NCI-H128 (cell line): ENCODE measurements at regions not wholly inside any gene's neighbourhood (a gene's known extent, or its start where the extent isn't known, plus 50 kb on each side); places are given as distances from the start of the nearest gene placed in this dataset.

Experiments used
- DNase-seq: peaks from one replicate; lab custom pipeline; 2025; ENCODE audit not compliant: unreplicated experiment; lab: John Stamatoyannopoulos, UW

DNA sequence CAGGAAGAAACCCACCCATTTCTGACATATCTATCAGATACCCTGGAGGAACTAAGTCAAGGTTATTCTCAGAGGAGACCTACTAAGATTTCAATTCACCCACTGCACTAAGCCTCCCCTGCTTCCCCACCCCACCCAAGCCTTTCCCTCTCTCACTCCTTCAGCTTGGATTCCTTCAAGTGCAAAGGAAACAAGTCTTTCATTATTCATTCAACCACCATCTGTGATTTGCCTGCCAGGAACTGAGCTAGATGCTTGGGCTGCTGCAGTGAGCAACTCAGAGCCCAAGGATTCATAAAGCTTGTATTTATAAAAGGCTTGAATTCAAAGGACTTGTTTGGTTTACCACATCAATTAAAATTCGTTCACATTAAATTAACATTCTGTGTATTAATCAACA lies 161.3 kb downstream of the GXYLT1 start:
- DNase-seq, result no peak

DNA sequence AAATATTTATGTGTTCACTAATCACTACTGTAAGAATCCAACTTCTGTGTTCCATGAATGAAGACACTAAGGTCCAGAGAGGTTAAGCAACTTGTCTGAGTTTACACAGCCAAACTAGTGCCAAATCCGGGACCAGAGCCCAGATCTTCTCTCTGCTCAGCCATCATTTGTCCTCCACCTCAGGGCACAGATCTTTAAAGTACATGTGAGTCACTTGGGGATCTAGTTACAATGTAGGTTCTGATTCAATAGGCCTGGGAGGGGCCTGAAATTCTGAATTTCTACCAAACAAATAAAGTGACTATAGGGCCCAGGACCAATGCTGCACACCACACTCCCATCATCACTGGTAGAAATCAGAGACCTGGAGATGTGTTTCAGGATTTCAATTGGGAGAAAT lies 162.9 kb downstream of the GXYLT1 start:
- DNase-seq, result no peak

DNA sequence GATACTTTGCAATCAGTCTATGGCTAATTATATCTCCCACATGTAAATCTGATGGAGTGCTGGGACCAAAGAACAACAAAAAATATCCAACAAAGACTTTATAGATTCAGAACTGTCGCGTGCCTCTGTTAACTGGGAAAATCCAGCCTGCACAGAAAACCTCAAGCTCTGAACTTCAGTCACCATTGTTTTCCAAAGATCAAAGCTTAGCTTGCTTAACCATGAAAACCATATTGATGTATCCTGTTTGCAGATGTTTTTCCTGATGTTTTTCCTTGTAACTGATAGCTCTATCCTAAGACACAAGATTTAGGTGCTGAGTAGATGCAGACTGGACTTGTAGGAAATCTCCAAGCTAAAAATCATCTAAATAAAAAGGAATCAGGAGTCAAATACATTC lies 163.7 kb downstream of the GXYLT1 start:
- DNase-seq, result no peak

DNA sequence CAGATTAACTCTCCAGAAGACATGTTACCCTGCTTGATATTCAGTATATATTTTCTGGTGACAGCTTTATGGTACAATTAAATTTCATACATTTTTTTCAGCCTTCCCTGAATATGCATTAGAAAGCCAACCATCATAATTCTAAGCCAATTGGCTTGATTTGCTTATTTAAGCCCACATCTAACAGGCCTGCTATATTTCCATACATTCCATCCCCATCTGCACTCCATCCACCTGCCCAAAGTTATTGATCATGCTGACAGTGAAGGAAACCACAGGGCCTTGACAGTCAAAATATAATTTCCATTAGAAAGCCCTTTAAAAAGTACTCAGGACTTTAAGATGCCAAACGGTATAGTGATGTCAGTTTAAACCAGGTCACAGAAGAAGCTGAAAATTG lies 164.3 kb downstream of the GXYLT1 start:
- no peak for DNase-seq

DNA sequence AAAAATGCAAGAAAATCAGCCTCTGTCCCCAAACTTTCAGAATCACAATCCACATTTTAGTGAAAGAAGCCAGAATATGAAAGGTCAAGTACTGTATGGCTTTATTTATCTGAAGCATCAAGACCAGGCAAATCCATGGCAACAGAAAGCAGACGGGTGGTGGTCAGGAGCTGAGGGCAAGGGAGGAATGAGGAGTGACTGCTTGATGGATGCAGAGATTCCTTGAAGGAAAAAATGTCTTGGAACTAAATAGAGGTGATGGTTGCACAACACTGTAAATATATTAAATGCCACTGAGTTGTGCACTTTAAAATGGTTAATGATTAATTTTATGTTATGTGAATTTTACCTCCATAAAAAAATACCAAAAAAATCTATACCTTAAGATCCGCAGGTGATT lies 165.1 kb downstream of the GXYLT1 start:
- no peak for DNase-seq

DNA sequence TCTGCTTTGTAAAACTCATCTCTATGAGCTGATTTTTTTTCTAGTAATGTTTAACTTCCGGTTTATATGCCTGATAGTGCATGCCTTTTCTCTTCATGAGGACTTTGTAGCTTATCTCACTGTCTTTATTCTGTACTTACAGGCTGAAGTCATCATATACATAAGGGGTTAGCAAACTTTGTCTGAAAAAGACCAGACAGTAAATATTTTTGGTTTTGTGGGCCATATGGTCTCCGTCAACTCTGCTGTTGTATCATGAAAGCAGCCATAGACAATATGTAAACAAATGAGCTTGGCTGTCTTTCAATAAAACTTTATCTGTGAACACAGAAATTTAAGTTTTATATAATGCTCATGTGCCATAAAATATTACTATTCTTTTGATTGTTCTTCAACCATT lies 172.1 kb downstream of the GXYLT1 start:
- DNase-seq, result no peak

DNA sequence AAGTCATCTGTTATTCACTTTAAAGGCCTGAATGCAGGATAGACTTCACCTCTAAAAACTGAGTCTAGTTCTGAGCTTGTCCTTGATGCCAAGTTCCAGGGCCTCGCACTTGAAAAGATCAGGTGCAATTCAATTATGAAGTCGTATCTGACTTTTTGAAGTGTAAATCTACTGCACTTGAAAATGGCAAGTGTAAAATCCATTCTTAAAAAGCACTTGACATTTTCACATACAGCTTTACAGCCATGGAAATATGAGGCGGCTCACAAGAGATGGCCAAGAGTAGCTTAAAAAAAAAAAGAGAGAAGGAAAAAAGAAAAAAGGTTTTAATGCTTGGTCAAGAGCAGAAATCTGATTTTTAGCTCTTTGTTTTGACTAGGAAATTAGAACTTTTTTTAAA lies 172.5 kb downstream of the GXYLT1 start:
- DNase-seq, result peak; percentile 81

DNA sequence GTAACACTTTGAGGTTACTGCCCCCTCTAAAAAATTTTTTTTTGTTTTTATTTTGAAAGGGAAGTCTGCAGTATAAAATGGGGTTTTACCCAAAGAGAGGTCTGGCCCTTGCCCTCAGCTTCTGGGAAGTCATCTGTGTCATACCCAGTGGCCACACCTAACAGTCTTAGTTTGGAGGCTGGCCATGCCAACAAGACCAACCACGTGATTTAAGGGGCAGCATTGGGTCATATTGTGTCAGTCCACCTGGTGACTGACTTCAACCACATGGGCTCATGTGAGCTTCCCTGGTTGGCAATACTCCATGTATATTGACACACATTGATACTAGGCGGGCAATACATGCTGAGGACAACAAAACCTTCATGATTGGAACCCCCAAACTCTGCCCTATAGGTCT lies 173.9 kb downstream of the GXYLT1 start:
- no peak for DNase-seq

DNA sequence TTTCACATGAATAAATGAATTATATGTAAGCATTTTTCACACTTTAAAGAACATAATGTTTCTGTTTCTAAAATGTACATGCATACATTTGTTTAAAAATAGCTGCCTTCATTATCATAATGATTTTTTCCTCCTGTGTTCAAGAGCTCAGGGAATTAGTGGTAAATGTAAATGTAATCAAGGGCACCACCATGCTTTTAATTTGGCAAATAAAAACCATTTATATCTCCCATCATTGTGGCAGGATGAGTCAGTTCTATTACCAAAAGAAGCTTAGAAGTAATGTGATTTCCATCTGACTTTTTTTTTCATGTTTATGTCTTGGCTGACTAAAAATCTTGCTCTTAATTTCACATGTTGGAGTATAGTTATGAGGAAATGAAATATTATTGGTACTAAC lies 176.1 kb downstream of the GXYLT1 start:
- DNase-seq, result no peak

DNA sequence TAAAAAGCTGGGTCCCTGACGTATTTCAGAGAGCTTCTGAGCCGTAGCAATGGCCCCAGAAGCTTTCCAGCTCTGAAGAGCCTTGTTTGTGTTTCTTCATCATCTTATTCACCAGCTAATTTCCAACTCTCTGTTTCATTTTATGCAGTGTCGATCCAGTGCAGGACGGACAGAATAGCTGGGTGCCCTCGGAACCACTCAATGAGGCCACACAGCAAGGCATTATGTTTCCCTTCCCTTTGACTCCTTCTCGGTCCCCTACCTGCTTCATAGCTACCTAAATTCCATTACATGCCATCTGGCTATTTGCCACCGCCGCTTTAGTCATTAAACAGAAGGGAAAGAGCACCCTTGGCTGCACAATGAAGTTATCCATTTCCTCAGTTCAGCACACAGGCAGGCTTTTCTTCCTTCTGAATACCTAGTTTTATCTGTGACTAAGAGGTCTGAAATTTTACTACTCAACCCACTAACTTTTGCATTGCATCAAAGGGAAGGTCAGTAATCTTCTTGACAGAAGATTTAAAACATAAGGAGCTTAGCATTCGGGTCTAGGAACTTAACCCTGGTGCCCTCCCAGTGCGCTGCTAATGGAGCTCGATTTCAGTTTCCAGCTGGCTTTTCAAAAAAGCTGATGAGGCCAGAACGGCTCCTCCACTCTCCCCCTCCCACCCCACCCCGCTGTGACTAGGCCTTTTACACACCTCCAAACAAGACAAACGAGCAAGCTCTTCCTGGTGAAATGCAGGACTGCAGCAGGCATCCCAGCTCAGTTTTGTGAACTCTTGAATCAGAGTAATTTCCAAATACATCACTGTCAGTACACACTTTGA lies 176.8 kb downstream of the GXYLT1 start:
- DNase-seq, result peak; percentile 78

DNA sequence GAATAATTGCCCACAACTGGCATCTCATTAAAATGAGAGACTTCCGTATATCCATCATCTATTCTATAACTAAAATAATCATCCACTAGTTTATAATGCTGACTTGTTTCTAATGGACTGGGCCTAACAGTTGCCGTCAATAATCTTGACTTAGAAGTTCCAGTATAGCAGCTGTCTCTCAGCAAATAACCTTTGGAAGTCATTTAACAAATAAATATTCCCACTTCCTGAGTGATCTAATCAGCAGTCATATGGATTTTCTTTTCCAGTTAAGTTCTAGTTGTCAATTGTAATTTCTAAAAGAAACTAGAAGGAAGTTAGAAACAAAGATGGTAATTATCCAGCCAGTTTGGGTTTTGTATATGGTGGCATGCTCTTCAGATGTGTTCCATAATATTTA lies 177.8 kb downstream of the GXYLT1 start:
- DNase-seq, result no peak

DNA sequence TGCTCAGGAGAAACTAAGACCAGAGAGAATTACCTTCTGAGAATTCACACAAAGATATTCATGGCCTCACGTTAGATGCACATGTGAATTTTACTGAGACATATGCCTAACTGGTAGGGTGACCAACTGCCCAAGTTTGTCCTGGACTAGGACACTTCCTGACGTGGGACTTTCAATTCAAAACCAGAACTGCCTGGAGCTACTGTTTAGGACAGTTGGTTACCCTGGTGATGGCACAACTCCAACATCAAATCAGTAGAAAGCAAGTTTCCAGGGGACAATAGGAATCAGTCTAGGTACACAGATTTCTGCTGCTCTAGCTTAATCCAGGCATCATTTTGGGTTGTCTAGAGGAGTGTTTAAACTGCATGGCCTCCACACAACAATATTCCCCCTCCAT lies 178.7 kb downstream of the GXYLT1 start:
- no peak for DNase-seq

DNA sequence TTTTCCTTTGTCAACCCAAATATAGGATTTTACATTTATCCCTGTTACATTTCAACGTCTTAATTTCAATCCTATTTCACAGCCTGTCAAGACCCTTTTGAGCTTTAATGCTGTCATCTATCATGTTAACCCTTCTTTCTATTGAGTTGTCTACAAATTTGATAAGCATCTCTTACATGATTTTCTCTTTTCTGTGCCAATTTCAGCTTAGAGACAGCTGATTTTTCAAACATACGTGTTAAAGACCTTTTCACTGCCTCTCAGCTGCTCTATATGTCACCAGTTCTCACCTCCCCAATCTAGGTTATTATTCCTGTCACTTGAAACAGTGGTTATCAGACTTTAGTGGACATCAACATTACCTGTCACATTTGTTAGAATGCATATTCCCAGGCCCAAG lies 181.3 kb downstream of the GXYLT1 start:
- no peak for DNase-seq

DNA sequence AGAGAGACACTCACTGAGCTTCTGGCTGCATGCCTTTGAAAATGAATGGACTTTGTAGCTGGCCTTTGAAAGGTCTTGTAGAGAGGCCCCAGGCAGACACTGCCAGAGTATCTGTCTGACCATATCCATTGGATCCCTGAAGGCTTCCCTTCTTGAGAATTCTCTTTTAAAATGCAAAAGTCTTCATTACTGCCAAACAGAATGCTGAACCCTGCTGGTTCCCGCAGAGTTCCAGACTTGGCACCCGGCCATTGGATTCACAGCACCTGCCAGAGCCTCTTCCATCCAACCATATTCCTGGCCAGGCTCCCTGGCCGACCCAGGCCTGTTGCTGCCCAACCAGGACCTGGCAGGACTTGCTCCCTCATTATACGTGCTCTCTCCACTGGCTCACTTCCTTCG lies 182.5 kb downstream of the GXYLT1 start:
- DNase-seq, result no peak

DNA sequence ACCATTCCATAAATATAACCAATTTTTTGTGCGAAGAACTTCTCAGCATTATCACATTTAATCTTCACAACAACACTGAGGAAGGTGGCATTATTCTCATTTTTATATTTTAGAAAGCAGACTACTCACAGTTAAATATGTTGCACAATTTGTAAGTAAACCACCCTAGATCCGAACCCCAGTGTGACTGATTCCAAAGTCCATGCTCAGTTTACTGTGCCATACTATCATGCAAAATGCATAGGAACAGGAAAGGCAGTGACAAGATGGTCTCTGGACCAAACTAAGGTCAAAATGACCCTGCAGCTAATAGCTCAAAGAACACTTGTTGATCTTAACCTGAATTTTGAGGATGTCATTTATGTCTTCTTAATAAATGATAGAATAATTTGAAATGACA lies 185.4 kb downstream of the GXYLT1 start:
- no peak for DNase-seq

DNA sequence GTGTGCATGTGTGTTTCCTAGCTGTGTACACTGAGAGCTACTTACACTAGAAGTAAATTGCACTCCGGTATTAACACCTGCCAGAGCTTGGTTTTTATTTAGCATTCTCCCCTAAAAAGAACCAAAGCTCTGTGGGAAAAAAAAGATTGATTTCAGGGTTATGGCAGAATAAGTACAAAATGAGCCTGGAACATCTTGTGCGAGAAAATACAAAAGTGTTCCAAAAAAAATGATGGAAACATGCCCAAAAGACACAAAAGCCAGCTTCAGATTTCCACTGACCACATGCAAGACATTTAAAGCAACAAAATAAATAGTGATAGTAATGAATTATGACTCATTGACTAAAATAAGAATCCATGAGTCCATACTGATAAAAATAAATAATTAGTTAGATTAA lies 188.3 kb downstream of the GXYLT1 start:
- DNase-seq, result no peak

DNA sequence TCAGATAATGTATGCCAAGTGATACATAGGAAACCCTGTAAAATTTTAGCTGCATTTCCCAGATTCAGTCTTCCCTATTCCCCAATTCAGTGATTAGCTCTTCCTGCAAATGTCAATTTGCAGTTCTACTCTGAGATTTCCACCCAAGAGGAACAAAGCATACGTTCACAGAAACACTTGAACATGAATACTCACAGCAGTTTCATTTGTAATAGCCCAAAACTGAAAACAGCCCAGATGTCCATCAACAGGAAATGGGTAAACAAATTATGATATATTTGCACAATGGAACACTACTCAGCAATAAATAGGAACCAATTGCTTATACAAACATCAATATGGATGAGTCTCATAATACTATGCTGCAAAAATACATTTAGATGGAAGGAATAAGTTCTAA lies 194.2 kb downstream of the GXYLT1 start:
- DNase-seq, result no peak

DNA sequence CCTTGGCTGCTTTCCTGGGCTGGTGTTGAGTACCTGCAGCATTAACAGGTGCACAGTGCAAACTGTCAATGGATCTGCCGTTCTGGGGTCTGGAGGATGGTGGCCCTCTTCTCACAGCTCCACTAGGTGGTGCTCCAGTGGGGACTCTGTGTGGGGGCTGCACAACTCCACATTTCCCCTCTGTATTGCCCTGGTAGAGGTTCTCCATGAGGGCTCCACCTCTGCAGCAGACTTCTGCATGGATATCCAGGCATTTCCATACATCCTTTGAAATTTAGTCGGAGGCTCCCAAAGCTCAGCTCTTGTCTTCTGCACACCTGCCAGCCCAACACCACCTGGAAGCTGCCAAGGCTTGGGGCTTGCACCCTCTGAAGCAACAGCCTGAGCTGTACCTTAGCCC lies 198.6 kb downstream of the GXYLT1 start:
- DNase-seq, result no peak

DNA sequence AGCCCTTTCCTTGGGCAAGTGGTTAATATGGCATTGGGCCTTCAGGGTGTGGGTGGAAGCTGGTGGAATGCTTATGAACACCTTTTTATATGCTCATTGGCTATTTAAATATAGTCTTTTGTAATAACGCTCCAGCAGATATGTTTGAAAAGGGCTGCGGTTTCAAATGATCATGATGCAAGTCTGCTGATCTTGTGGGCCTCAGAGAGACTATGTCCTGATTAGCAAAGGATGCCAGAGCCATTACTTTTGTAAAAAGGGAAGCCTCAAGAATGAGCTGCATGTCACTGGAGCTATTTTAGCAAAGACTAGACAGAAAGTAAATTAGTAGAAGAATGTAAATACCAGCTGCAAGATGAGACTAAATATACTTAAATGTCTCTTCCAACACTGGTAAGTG lies 200.5 kb downstream of the GXYLT1 start:
- no peak for DNase-seq

DNA sequence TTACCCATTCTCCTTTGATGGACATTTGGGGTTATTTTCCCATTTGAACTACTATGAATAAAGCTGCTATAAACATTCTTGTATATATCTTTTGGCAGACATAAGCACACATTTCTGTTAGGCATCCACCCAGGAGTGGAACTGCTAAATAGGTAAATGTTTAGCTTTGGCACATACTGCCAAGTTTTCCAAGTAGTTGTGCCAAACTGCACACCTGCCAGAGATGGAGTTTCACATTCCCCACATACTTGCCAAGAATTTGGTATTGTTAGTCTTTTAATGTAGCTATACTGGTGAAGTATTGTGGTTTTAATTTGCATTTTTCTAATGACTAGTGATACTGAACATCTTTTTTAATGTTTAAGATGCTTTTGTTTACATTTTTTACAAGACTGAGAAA lies 201.0 kb downstream of the GXYLT1 start:
- DNase-seq, result no peak

DNA sequence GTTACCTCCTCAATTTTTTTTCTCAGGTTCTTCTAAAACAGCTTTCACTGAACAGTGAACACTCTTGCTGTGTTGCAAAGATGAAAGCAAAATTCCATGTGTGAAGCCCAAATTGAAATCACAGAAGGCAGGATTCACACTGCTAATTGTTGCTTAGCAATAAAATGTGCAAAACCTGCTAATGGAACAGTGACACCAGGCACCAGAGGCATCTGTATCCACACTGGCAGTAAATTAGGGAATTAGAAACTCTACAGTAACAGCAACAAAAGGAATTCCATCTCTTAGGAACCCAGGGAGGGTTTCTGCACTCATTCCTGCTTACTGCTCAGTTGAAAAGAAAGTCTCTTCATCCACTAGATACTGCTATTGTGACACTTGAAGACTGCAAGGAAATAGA lies 202.3 kb downstream of the GXYLT1 start:
- DNase-seq, result no peak

DNA sequence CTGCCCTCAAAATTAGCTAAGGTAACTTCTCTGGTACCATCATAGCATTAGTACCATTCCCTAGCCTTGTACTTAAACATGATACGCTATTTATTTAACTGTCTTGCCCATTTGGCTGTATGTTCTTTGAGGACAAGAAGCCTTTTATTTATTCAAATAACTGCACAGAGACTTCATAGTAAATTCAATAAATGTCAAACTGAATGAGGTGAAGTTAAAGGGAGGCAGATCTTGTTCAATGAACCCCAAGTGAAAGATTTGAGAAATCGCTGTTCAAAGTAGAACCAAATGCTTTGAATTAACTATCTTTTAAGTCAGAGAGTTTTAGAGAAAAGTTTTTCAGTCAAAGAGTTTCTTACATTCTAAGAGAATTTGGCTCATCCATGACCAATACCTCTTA lies 203.6 kb downstream of the GXYLT1 start:
- no peak for DNase-seq

DNA sequence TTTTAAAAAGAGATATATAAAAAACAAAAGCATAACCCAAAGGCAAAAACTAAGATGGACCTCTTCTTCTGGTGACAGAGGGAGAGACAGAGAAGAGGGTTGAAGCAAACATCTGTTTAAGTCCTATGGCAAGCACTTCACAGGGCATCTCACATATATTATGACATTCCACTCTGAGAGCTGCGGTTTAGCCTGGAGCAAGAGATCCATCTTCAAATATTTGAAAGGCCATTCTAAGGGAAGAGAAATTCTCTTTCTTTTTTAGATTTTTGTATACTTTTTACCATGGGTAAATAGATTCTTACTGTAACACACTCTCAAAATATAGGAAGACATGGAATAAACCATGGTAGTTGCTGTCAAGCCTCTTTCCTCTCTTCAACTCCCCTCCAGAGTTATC lies 204.1 kb downstream of the GXYLT1 start:
- no peak for DNase-seq
